T1000 (cell line): ENCODE measurements at regions not wholly inside any gene's neighbourhood (a gene's known extent, or its start where the extent isn't known, plus 50 kb on each side); places are given as distances from the start of the nearest gene placed in this dataset.
"Not testable (repeated sequence)": the region's sequence is repeated elsewhere in the genome, so short reads cannot be mapped to it uniquely, and the experiment has no call there.

Source experiments
- DNase-seq: peaks from one replicate; lab custom pipeline; 2025; ENCODE audit warnings: mixed read lengths; lab: John Stamatoyannopoulos, UW

GRCh38 chr1:60916199-60916598 lies 166.2 kb upstream of the NFIA start:
- no peak for DNase-seq

GRCh38 chr1:60915441-60915840 lies 166.9 kb upstream of the NFIA start:
- no peak for DNase-seq

GRCh38 chr1:60914982-60915381 lies 167.4 kb upstream of the NFIA start:
- no peak for DNase-seq

GRCh38 chr1:60913708-60914107 lies 168.7 kb upstream of the NFIA start:
- not testable (repeated sequence) for DNase-seq

- DNase-seq, result no peak
These were observed 169.3 kb upstream of the NFIA start for GRCh38 chr1:60913039-60913438.

- DNase-seq, result no peak
These were observed 170.2 kb upstream of the NFIA start for GRCh38 chr1:60911966-60912697.

GRCh38 chr1:60908159-60908558 lies 174.2 kb upstream of the NFIA start:
- no peak for DNase-seq

- no peak for DNase-seq
These were observed 175.8 kb upstream of the NFIA start for GRCh38 chr1:60906526-60906925.

GRCh38 chr1:60906039-60906438 lies 176.3 kb upstream of the NFIA start:
- no peak for DNase-seq

- peak; percentile 9 for DNase-seq
These were observed 178.1 kb upstream of the NFIA start for GRCh38 chr1:60904099-60904851.

GRCh38 chr1:60903591-60903990 lies 178.8 kb upstream of the NFIA start:
- no peak for DNase-seq

GRCh38 chr1:60899464-60899863 lies 182.9 kb upstream of the NFIA start:
- no peak for DNase-seq

- no peak for DNase-seq
These were observed 183.4 kb upstream of the NFIA start for GRCh38 chr1:60898987-60899386.

GRCh38 chr1:60898413-60898812 lies 183.9 kb upstream of the NFIA start:
- DNase-seq, result no peak

- no peak for DNase-seq
These were observed 185.5 kb upstream of the NFIA start for GRCh38 chr1:60896701-60897363.

- DNase-seq, result no peak
These were observed 186.7 kb upstream of the NFIA start for GRCh38 chr1:60895701-60896100.

- no peak for DNase-seq
These were observed 187.1 kb upstream of the NFIA start for GRCh38 chr1:60895252-60895651.

GRCh38 chr1:60894741-60895140 lies 187.6 kb upstream of the NFIA start:
- no peak for DNase-seq

- DNase-seq, result no peak
These were observed 188.2 kb upstream of the NFIA start for GRCh38 chr1:60894130-60894529.

GRCh38 chr1:60893136-60893930 lies 189.0 kb upstream of the NFIA start:
- no peak for DNase-seq

GRCh38 chr1:60891765-60892164 lies 190.6 kb upstream of the NFIA start:
- DNase-seq, result no peak

- DNase-seq, result no peak
These were observed 191.1 kb upstream of the NFIA start for GRCh38 chr1:60891281-60891680.
